HPDE6-E6E7 (cell line): ENCODE measurements at regions not wholly inside any gene's neighbourhood (a gene's known extent, or its start where the extent isn't known, plus 50 kb on each side); places are given as distances from the start of the nearest gene placed in this dataset.
"Not testable (repeated sequence)": the region's sequence is repeated elsewhere in the genome, so short reads cannot be mapped to it uniquely, and the experiment has no call there.

Experiments
- DNase-seq: peaks from one replicate; pipeline ENCODE4 v3.0.0; 2011; ENCODE audit warnings: missing footprints; ENCODE audit errors: extremely low spot score

GRCh38 chr3:70488816-70489215 is 176.4 kb upstream of the MDFIC2 start:
- DNase-seq: no peak

GRCh38 chr3:70488131-70488530 is 175.7 kb upstream of the MDFIC2 start:
- DNase-seq: no peak

- no peak for DNase-seq
These were observed 174.1 kb upstream of the MDFIC2 start for GRCh38 chr3:70486414-70487017.

- DNase-seq: no peak
These were observed 163.7 kb upstream of the MDFIC2 start for GRCh38 chr3:70476174-70476573.

- DNase-seq: no peak
These were observed 159.3 kb upstream of the MDFIC2 start for GRCh38 chr3:70471464-70472342.

GRCh38 chr3:70466096-70466495 is 153.7 kb upstream of the MDFIC2 start:
- no peak for DNase-seq

GRCh38 chr3:70464876-70465275 is 152.4 kb upstream of the MDFIC2 start:
- no peak for DNase-seq

- DNase-seq: no peak
These were observed 152.0 kb upstream of the MDFIC2 start for GRCh38 chr3:70464465-70464864.

GRCh38 chr3:70450220-70450619 is 137.8 kb upstream of the MDFIC2 start:
- DNase-seq: not testable (repeated sequence)

- DNase-seq: not testable (repeated sequence)
These were observed 123.0 kb upstream of the MDFIC2 start for GRCh38 chr3:70435422-70435821.

- no peak for DNase-seq
These were observed 120.7 kb upstream of the MDFIC2 start for GRCh38 chr3:70433091-70433490.

GRCh38 chr3:70431911-70432310 is 119.5 kb upstream of the MDFIC2 start:
- no peak for DNase-seq

GRCh38 chr3:70426071-70426470 is 113.6 kb upstream of the MDFIC2 start:
- no peak for DNase-seq

- DNase-seq: no peak
These were observed 109.1 kb upstream of the MDFIC2 start for GRCh38 chr3:70421506-70421905.

GRCh38 chr3:70409018-70409417 is 96.6 kb upstream of the MDFIC2 start:
- DNase-seq: no peak

- no peak for DNase-seq
These were observed 87.8 kb upstream of the MDFIC2 start for GRCh38 chr3:70400194-70400593.

GRCh38 chr3:70393881-70394612 is 81.6 kb upstream of the MDFIC2 start:
- no peak for DNase-seq

- no peak for DNase-seq
These were observed 79.8 kb upstream of the MDFIC2 start for GRCh38 chr3:70392227-70392626.

GRCh38 chr3:70387889-70388288 is 75.5 kb upstream of the MDFIC2 start:
- no peak for DNase-seq

GRCh38 chr3:70386846-70387245 is 74.4 kb upstream of the MDFIC2 start:
- DNase-seq: no peak

GRCh38 chr3:70386043-70386442 is 73.6 kb upstream of the MDFIC2 start:
- DNase-seq: no peak

- no peak for DNase-seq
These were observed 71.0 kb upstream of the MDFIC2 start for GRCh38 chr3:70383360-70383831.
